ENCODE measurements at regions not wholly inside any gene's neighbourhood (a gene's known extent, or its start where the extent isn't known, plus 50 kb on each side); places are given as distances from the start of the nearest gene placed in this dataset.

DNA sequence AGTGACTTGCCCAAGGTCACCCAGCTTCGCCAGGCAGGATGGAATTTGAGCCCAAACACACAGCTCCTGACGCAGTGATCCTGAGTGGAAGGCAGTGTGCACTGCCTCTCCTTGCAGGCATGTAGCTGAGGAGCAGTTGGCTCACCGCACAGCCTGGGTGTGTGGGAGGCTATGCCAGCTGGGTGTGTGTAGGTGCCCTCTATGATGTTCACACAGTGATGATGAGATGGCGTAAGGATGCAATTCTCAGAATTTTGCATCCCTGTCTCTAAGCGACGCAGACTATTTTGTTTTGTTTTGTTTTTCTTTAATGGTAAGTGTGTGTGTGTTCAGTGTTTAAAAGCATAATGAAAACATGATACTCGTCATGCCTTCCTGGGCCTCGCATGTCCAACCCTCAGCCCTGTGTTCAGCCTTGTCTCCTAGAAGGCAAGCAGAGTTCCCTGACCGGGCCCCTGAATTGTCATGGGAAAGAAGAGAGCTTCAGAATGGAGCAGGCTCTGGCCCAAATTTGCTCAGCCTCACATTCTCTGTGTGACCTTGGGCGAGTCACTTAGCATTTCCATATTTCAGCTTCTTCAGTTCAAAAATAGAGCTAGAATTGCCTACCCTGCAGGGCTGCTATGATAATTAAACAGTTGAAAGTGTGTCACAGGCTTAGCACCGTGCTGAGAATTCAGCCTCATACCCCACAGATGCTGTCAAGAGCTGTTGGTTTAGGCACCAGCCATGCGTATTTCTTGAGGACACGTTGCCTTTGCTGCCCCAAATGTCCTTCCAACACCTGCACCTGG is 603.6 kb upstream of the RAB6C start (continued):
- TF ChIP-seq, protein P1, sequence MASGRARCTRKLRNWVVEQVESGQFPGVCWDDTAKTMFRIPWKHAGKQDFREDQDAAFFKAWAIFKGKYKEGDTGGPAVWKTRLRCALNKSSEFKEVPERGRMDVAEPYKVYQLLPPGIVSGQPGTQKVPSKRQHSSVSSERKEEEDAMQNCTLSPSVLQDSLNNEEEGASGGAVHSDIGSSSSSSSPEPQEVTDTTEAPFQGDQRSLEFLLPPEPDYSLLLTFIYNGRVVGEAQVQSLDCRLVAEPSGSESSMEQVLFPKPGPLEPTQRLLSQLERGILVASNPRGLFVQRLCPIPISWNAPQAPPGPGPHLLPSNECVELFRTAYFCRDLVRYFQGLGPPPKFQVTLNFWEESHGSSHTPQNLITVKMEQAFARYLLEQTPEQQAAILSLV (tag; IDR thresholded peaks at IDR 0.05): no peak
- no peak for TF ChIP-seq SRF (CRISPR knock-in tag; IDR thresholded peaks at IDR 0.05)

DNA sequence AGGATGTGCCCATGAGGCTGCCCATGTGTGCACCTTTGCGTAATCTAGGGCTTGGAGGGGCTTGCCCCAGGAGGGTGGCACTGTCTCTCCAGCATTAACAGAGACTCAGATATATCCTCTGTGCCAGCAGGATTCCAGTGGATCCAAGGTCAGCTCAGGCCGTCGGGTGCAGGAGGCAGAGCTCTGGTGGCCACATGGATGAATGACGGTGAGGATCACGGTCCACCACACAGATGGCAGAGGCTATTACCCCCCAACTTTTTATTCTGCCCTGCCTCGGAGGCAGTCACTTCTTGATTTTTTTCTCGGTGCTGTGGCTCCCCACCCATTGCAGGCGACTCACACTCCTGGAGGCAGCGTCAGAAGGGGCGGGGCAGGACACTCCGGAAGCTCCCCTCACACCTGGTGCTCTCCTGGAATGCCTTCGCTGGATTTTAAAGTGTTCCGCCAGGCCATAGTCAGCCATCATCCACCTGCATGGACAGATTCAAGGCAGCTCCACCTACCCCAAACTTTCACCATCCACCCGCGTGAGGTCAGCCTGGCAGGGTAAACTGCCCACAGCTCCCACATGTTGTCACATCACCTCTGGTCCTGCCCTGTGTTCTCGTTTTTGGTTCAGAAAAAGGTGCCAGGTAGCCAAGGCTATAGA is 602.9 kb upstream of the RAB6C start:
- ATAC-seq: no peak
- intact Hi-C loops (cut with micrococcal nuclease) (no loop called here), in situ Hi-C loops (cut with MboI) (no loop called here)
- H3K27me3 ChIP-seq (ENCODE audit: control insufficient read depth in 2 of 2, insufficient read depth in 2 of 2, low read length in 2 of 2): peaks cover 0 to 5% of the 10 kb centered on the region in 2 experiments; a peak in 1 of 5 replicates
- H3K9me1 ChIP-seq (ENCODE audit: control insufficient read depth, insufficient read depth, low read length): no peaks in the 10 kb centered on the region
- H3K27ac ChIP-seq (ENCODE audit: extremely low read depth, low read depth, low read length): no peak overlapping the region
- H2AFZ ChIP-seq (ENCODE audit: low read depth, low read length): no peak overlapping the region
- H3K9ac ChIP-seq (ENCODE audit: insufficient read depth in 1 of 2, low read depth in 2 of 2, low read length in 2 of 2): no peak overlapping the region
- no peak overlapping the region for H3K4me3 ChIP-seq
- no TSS peak for BruUV-seq (replicated peaks)
- WGBS (ENCODE audit: insufficient coverage, low coverage, missing lambda C conversion rate): 3% methylated on average over 16 of the region's 16 CpGs
- no peaks in the 10 kb centered on the region for H3K36me3 ChIP-seq (ENCODE audit: control insufficient read depth, insufficient read depth, low read length)
- no peak for FAIRE-seq
- H3K4me1 ChIP-seq (replicated peaks in 1 of 2; ENCODE audit: control insufficient read depth in 2 of 2, insufficient read depth in 2 of 2, low read length in 2 of 2): no peaks in the 10 kb centered on the region
- H4K20me1 ChIP-seq (replicated peaks; ENCODE audit: control insufficient read depth, insufficient read depth, low read length): no peaks in the 10 kb centered on the region
- POLR2A ChIA-PET: no interaction called here
- no peaks in the 10 kb centered on the region for H3K79me2 ChIP-seq (ENCODE audit: control insufficient read depth, insufficient read depth, low read length)
- no peaks in the 10 kb centered on the region for H3K9me3 ChIP-seq (replicated peaks; ENCODE audit: control insufficient read depth, insufficient read depth, low read depth, low read length)
- DNase-seq (ENCODE audit: extremely low read depth in 1 of 4, low spot score in 3 of 4): no peak
- H3K4me2 ChIP-seq (ENCODE audit: insufficient read depth, low read length): no peak overlapping the region
- CTCF ChIA-PET (ENCODE audit: low intra/inter-chr PET ratio): no interaction called here
- TF ChIP-seq CHD4 (IDR thresholded peaks at IDR 0.05; ENCODE audit: insufficient read depth, insufficient replicate concordance, low read depth, low read length, poor library complexity, severe bottlenecking) (no peak), ILK (tag; IDR thresholded peaks at IDR 0.05; ENCODE audit: borderline replicate concordance, low read depth) (no peak)
- TF ChIP-seq, protein P2, sequence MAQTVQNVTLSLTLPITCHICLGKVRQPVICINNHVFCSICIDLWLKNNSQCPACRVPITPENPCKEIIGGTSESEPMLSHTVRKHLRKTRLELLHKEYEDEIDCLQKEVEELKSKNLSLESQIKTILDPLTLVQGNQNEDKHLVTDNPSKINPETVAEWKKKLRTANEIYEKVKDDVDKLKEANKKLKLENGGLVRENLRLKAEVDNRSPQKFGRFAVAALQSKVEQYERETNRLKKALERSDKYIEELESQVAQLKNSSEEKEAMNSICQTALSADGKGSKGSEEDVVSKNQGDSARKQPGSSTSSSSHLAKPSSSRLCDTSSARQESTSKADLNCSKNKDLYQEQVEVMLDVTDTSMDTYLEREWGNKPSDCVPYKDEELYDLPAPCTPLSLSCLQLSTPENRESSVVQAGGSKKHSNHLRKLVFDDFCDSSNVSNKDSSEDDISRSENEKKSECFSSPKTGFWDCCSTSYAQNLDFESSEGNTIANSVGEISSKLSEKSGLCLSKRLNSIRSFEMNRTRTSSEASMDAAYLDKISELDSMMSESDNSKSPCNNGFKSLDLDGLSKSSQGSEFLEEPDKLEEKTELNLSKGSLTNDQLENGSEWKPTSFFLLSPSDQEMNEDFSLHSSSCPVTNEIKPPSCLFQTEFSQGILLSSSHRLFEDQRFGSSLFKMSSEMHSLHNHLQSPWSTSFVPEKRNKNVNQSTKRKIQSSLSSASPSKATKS (CRISPR knock-in tag; IDR thresholded peaks at IDR 0.05): no peak
- TF ChIP-seq, protein P3, sequence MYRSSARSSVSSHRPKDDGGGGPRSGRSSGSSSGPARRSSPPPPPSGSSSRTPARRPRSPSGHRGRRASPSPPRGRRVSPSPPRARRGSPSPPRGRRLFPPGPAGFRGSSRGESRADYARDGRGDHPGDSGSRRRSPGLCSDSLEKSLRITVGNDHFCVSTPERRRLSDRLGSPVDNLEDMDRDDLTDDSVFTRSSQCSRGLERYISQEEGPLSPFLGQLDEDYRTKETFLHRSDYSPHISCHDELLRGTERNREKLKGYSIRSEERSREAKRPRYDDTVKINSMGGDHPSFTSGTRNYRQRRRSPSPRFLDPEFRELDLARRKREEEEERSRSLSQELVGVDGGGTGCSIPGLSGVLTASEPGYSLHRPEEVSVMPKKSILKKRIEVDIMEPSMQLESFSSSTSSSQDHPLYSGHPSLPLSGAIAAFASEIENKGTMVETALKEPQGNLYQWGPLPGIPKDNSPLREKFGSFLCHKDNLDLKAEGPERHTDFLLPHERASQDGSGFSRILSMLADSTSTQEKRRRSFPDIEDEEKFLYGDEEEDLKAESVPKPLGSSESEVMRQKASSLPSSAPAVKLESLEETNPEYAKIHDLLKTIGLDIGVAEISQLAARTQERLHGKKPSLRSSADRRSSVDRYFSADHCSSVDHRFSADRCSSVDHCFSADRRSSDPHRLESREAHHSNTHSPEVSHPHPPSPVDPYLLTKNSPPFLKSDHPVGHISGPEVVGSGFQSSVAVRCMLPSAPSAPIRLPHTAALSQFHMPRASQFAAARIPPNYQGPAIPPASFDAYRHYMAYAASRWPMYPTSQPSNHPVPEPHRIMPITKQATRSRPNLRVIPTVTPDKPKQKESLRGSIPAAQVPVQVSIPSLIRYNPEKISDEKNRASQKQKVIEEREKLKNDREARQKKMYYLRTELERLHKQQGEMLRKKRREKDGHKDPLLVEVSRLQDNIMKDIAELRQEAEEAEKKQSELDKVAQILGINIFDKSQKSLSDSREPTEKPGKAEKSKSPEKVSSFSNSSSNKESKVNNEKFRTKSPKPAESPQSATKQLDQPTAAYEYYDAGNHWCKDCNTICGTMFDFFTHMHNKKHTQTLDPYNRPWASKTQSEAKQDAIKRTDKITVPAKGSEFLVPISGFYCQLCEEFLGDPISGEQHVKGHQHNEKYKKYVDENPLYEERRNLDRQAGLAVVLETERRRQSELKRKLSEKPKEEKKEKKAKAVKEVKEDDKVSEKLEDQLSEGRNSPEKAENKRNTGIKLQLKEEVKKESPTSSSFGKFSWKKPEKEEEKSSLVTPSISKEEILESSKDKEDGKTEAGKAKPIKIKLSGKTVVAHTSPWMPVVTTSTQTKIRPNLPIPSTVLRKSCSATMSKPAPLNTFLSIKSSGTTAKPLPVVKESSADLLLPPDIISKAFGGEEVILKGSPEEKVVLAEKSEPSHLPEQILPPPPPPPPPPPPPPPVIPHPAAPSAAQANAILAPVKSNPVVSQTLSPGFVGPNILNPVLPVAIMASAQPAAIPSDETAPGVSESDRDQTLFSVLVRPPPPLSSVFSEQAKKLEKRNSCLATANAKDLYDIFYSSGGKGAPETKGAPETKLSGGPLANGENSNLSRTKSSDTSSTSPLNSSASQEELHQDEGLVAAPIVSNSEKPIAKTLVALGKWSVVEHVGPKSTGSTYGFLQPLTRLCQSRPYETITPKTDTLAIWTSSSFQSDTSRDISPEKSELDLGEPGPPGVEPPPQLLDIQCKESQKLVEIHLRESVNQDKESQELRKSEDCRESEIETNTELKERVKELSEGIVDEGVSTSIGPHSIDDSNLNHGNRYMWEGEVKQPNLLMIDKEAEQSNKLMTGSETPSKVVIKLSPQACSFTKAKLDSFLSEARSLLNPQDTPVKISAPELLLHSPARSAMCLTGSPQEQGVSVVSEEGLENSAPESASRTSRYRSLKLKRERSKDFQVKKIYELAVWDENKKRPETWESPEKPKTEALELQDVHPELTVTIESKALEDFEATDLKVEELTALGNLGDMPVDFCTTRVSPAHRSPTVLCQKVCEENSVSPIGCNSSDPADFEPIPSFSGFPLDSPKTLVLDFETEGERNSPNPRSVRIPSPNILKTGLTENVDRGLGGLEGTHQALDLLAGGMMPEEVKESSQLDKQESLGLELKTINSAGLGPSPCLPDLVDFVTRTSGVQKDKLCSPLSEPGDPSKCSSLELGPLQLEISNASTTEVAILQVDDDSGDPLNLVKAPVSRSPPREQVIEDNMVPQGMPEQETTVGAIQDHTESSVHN (IDR thresholded peaks at IDR 0.05; ENCODE audit: borderline replicate concordance in 1 of 2, low read depth in 1 of 2): no peak
